GM23338 (cell line): ENCODE measurements at regions not wholly inside any gene's neighbourhood (a gene's known extent, or its start where the extent isn't known, plus 50 kb on each side); places are given as distances from the start of the nearest gene placed in this dataset.

Experiments
- ATAC-seq: fragments of 200-7000 bp; cut with Tn5 transposase; 3 replicates; pipeline ENCODE4 v1.9.1; 2020
- DNase-seq: peaks from one replicate; pipeline ENCODE4 v3.0.0-alpha.2; 2015; ENCODE audit warnings: low spot score
- H2AFZ ChIP-seq: fragments of 200-600 bp; sonication (generic); 2 replicates; pipeline ENCODE4 v1.8.0; 2016; ENCODE audit warnings: antibody characterized with exemption, mild to moderate bottlenecking, moderate library complexity
- H3F3A ChIP-seq: fragments of 200-600 bp; sonication (generic); replicated peaks from 2 replicates; pipeline ENCODE4 v1.8.0; 2017; ENCODE audit warnings: antibody characterized with exemption, mixed run types, low read depth
- H3K27ac ChIP-seq: fragments of 200-600 bp; sonication (generic); 2 replicates; pipeline ENCODE4 v1.6.1; 2016; ENCODE audit warnings: low read depth
- H3K27me3 ChIP-seq: fragments of 200-600 bp; sonication (generic); 2 replicates; pipeline ENCODE4 v1.8.0; 2016; ENCODE audit warnings: mild to moderate bottlenecking, mixed run types, moderate library complexity; ENCODE audit not compliant: insufficient read depth
- H3K36me3 ChIP-seq: fragments of 200-600 bp; sonication (generic); 2 replicates; pipeline ENCODE4 v1.8.0; 2016; ENCODE audit warnings: mild to moderate bottlenecking; ENCODE audit not compliant: insufficient read depth
- H3K4me1 ChIP-seq: fragments of 200-600 bp; sonication (generic); 2 replicates; pipeline ENCODE4 v1.8.0; 2016; ENCODE audit warnings: mild to moderate bottlenecking, moderate library complexity; ENCODE audit not compliant: insufficient read depth
- H3K4me2 ChIP-seq: fragments of 200-600 bp; sonication (generic); 2 replicates; pipeline ENCODE4 v1.7.1; 2017; ENCODE audit warnings: mixed run types
- H3K4me3 ChIP-seq: fragments of 200-600 bp; sonication (generic); 2 replicates; pipeline ENCODE4 v1.6.1; 2016; ENCODE audit warnings: mixed run types
- H3K79me2 ChIP-seq: fragments of 200-600 bp; sonication (generic); replicated peaks from 2 replicates; pipeline ENCODE4 v1.8.0; 2017; ENCODE audit warnings: mild to moderate bottlenecking; ENCODE audit not compliant: insufficient read depth
- H3K9me2 ChIP-seq: fragments of 200-600 bp; sonication (generic); 2 replicates; pipeline ENCODE4 v1.8.0; 2017; ENCODE audit not compliant: insufficient read depth
- H4K20me1 ChIP-seq: fragments of 200-600 bp; sonication (generic); replicated peaks from 2 replicates; pipeline ENCODE4 v1.8.0; 2017; ENCODE audit warnings: mild to moderate bottlenecking; ENCODE audit not compliant: insufficient read depth
- H3K27ac Mint-ChIP-seq: 2 replicates; pipeline ENCODE4 v1.8.0; 2020; ENCODE audit warnings: inconsistent platforms, mild to moderate bottlenecking, moderate library complexity, mixed read lengths
- H3K27me3 Mint-ChIP-seq: 3 replicates; pipeline ENCODE4 v1.8.0; 2022; ENCODE audit warnings: low read depth, mild to moderate bottlenecking, moderate library complexity, mixed read lengths, inconsistent platforms; ENCODE audit not compliant: insufficient read depth, poor library complexity
- H3K36me3 Mint-ChIP-seq: 3 replicates; pipeline ENCODE4 v1.8.0; 2021; ENCODE audit warnings: low read depth, mild to moderate bottlenecking, inconsistent platforms, moderate library complexity, mixed read lengths
- H3K4me1 Mint-ChIP-seq: 3 replicates; pipeline ENCODE4 v1.8.0; 2020; ENCODE audit warnings: mild to moderate bottlenecking, inconsistent platforms, mixed read lengths
- H3K4me3 Mint-ChIP-seq: 3 replicates; pipeline ENCODE4 v1.8.0; 2021; ENCODE audit warnings: moderate library complexity, mild to moderate bottlenecking, inconsistent platforms, mixed read lengths
- H3K9me3 Mint-ChIP-seq: 3 replicates; pipeline ENCODE4 v1.8.0; 2020; ENCODE audit warnings: moderate library complexity, mild to moderate bottlenecking, inconsistent platforms, mixed read lengths
- CREB1 ChIP-seq: fragments of 250-450 bp; sonication (Bioruptor Pico); IDR thresholded peaks from 2 replicates; pipeline ENCODE4 v1.5.0; 2020; ENCODE audit warnings: low read depth, mild to moderate bottlenecking, moderate library complexity
- EZH2 ChIP-seq: fragments of 200-600 bp; sonication (generic); IDR thresholded peaks from one replicate; pipeline ENCODE4 v1.8.0; 2017; ENCODE audit warnings: antibody characterized with exemption, mild to moderate bottlenecking, low read depth; ENCODE audit not compliant: unreplicated experiment
- EZH2phosphoT487 ChIP-seq: fragments of 200-600 bp; sonication (generic); IDR thresholded peaks from one replicate; pipeline ENCODE4 v1.8.1; 2018; ENCODE audit warnings: antibody characterized with exemption; ENCODE audit not compliant: unreplicated experiment
- JUNB ChIP-seq: IDR thresholded peaks from one replicate; pipeline ENCODE4 v1.6.1; 2016; ENCODE audit warnings: antibody characterized with exemption; ENCODE audit not compliant: unreplicated experiment
- NANOG ChIP-seq: IDR thresholded peaks from 2 replicates; pipeline ENCODE4 v1.6.1; 2016; ENCODE audit warnings: antibody characterized with exemption, borderline replicate concordance
- POLR2AphosphoS5 ChIP-seq: IDR thresholded peaks from 2 replicates; pipeline ENCODE4 v1.6.1; 2016; ENCODE audit warnings: antibody characterized with exemption, low read depth
- STAT1 ChIP-seq: IDR thresholded peaks from one replicate; pipeline ENCODE4 v1.6.1; 2016; ENCODE audit warnings: antibody characterized with exemption; ENCODE audit not compliant: unreplicated experiment
- ZNF114 ChIP-seq: fragments of 250-450 bp; sonication (Bioruptor Pico); IDR thresholded peaks from 2 replicates; pipeline ENCODE4 v1.5.0; 2020; ENCODE audit warnings: mild to moderate bottlenecking, moderate library complexity
- ZNF331 ChIP-seq: fragments of 250-450 bp; sonication (Bioruptor Pico); IDR thresholded peaks from 2 replicates; pipeline ENCODE4 v1.5.0; 2020; ENCODE audit warnings: low read depth, mild to moderate bottlenecking, moderate library complexity
- TF ChIP-seq, protein P1 (sequence below): IDR thresholded peaks from 2 replicates; pipeline ENCODE4 v1.6.1; 2016; ENCODE audit warnings: antibody characterized with exemption
- TF ChIP-seq, protein P2 (sequence below): IDR thresholded peaks from one replicate; pipeline ENCODE4 v1.6.1; 2018; ENCODE audit warnings: antibody characterized with exemption; ENCODE audit not compliant: unreplicated experiment
- TF ChIP-seq, protein P3 (sequence below), 2 experiments: fragments of 200-600 bp in 1 of 2; sonication (generic) in 1 of 2; conservative IDR thresholded peaks; 2 replicates each; pipeline versions ENCODE4 v1.5.1 to v1.6.1; 2016 to 2017; ENCODE audit warnings: antibody characterized with exemption in 2 of 2, low read depth in 2 of 2, mild to moderate bottlenecking in 2 of 2, moderate library complexity in 1 of 2
- TF ChIP-seq, protein P4 (sequence below): fragments of 250-450 bp; sonication (Bioruptor Pico); IDR thresholded peaks from 2 replicates; pipeline ENCODE4 v1.5.0; 2020; ENCODE audit warnings: mild to moderate bottlenecking, moderate library complexity

GRCh38 chrX:96576368-96576767, 108.3 kb upstream of the DIAPH2 start:
- Histone ChIP-seq H3K79me2 (no peaks in the 10 kb centered on the region), H3K9me2 (no peaks in the 10 kb centered on the region; the same call in 1 of the 2 replicates), H3K4me2 (no peak overlapping the region), H3K27me3 (no peaks in the 10 kb centered on the region), H3K27ac (no peak overlapping the region), H3F3A (no peaks in the 10 kb centered on the region), H4K20me1 (no peaks in the 10 kb centered on the region), H3K4me3 (no peak overlapping the region), H3K4me1 (no peaks in the 10 kb centered on the region), H3K36me3 (no peaks in the 10 kb centered on the region), H2AFZ (no peak overlapping the region)
- Mint-ChIP-seq H3K9me3 (no peaks in the 10 kb centered on the region), H3K27me3 (no peaks in the 10 kb centered on the region), H3K27ac (no peak overlapping the region), H3K36me3 (no peaks in the 10 kb centered on the region), H3K4me3 (no peak overlapping the region), H3K4me1 (no peaks in the 10 kb centered on the region)
- TF ChIP-seq EZH2phosphoT487 (no peak), STAT1 (no peak), POLR2AphosphoS5 (no peak), ZNF331 (no peak), CREB1 (no peak), NANOG (no peak), EZH2 (no peak), ZNF114 (CRISPR knock-in tag) (no peak), JUNB (no peak)
- TF ChIP-seq, protein P1, sequence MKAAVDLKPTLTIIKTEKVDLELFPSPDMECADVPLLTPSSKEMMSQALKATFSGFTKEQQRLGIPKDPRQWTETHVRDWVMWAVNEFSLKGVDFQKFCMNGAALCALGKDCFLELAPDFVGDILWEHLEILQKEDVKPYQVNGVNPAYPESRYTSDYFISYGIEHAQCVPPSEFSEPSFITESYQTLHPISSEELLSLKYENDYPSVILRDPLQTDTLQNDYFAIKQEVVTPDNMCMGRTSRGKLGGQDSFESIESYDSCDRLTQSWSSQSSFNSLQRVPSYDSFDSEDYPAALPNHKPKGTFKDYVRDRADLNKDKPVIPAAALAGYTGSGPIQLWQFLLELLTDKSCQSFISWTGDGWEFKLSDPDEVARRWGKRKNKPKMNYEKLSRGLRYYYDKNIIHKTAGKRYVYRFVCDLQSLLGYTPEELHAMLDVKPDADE: no peak
- TF ChIP-seq, protein P2, sequence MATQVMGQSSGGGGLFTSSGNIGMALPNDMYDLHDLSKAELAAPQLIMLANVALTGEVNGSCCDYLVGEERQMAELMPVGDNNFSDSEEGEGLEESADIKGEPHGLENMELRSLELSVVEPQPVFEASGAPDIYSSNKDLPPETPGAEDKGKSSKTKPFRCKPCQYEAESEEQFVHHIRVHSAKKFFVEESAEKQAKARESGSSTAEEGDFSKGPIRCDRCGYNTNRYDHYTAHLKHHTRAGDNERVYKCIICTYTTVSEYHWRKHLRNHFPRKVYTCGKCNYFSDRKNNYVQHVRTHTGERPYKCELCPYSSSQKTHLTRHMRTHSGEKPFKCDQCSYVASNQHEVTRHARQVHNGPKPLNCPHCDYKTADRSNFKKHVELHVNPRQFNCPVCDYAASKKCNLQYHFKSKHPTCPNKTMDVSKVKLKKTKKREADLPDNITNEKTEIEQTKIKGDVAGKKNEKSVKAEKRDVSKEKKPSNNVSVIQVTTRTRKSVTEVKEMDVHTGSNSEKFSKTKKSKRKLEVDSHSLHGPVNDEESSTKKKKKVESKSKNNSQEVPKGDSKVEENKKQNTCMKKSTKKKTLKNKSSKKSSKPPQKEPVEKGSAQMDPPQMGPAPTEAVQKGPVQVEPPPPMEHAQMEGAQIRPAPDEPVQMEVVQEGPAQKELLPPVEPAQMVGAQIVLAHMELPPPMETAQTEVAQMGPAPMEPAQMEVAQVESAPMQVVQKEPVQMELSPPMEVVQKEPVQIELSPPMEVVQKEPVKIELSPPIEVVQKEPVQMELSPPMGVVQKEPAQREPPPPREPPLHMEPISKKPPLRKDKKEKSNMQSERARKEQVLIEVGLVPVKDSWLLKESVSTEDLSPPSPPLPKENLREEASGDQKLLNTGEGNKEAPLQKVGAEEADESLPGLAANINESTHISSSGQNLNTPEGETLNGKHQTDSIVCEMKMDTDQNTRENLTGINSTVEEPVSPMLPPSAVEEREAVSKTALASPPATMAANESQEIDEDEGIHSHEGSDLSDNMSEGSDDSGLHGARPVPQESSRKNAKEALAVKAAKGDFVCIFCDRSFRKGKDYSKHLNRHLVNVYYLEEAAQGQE: no peak
- TF ChIP-seq, protein P3, sequence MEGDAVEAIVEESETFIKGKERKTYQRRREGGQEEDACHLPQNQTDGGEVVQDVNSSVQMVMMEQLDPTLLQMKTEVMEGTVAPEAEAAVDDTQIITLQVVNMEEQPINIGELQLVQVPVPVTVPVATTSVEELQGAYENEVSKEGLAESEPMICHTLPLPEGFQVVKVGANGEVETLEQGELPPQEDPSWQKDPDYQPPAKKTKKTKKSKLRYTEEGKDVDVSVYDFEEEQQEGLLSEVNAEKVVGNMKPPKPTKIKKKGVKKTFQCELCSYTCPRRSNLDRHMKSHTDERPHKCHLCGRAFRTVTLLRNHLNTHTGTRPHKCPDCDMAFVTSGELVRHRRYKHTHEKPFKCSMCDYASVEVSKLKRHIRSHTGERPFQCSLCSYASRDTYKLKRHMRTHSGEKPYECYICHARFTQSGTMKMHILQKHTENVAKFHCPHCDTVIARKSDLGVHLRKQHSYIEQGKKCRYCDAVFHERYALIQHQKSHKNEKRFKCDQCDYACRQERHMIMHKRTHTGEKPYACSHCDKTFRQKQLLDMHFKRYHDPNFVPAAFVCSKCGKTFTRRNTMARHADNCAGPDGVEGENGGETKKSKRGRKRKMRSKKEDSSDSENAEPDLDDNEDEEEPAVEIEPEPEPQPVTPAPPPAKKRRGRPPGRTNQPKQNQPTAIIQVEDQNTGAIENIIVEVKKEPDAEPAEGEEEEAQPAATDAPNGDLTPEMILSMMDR (conservative IDR thresholded peaks at IDR 0.05; ENCODE audit: low read depth in 2 of 2): no peak
- TF ChIP-seq, protein P4, sequence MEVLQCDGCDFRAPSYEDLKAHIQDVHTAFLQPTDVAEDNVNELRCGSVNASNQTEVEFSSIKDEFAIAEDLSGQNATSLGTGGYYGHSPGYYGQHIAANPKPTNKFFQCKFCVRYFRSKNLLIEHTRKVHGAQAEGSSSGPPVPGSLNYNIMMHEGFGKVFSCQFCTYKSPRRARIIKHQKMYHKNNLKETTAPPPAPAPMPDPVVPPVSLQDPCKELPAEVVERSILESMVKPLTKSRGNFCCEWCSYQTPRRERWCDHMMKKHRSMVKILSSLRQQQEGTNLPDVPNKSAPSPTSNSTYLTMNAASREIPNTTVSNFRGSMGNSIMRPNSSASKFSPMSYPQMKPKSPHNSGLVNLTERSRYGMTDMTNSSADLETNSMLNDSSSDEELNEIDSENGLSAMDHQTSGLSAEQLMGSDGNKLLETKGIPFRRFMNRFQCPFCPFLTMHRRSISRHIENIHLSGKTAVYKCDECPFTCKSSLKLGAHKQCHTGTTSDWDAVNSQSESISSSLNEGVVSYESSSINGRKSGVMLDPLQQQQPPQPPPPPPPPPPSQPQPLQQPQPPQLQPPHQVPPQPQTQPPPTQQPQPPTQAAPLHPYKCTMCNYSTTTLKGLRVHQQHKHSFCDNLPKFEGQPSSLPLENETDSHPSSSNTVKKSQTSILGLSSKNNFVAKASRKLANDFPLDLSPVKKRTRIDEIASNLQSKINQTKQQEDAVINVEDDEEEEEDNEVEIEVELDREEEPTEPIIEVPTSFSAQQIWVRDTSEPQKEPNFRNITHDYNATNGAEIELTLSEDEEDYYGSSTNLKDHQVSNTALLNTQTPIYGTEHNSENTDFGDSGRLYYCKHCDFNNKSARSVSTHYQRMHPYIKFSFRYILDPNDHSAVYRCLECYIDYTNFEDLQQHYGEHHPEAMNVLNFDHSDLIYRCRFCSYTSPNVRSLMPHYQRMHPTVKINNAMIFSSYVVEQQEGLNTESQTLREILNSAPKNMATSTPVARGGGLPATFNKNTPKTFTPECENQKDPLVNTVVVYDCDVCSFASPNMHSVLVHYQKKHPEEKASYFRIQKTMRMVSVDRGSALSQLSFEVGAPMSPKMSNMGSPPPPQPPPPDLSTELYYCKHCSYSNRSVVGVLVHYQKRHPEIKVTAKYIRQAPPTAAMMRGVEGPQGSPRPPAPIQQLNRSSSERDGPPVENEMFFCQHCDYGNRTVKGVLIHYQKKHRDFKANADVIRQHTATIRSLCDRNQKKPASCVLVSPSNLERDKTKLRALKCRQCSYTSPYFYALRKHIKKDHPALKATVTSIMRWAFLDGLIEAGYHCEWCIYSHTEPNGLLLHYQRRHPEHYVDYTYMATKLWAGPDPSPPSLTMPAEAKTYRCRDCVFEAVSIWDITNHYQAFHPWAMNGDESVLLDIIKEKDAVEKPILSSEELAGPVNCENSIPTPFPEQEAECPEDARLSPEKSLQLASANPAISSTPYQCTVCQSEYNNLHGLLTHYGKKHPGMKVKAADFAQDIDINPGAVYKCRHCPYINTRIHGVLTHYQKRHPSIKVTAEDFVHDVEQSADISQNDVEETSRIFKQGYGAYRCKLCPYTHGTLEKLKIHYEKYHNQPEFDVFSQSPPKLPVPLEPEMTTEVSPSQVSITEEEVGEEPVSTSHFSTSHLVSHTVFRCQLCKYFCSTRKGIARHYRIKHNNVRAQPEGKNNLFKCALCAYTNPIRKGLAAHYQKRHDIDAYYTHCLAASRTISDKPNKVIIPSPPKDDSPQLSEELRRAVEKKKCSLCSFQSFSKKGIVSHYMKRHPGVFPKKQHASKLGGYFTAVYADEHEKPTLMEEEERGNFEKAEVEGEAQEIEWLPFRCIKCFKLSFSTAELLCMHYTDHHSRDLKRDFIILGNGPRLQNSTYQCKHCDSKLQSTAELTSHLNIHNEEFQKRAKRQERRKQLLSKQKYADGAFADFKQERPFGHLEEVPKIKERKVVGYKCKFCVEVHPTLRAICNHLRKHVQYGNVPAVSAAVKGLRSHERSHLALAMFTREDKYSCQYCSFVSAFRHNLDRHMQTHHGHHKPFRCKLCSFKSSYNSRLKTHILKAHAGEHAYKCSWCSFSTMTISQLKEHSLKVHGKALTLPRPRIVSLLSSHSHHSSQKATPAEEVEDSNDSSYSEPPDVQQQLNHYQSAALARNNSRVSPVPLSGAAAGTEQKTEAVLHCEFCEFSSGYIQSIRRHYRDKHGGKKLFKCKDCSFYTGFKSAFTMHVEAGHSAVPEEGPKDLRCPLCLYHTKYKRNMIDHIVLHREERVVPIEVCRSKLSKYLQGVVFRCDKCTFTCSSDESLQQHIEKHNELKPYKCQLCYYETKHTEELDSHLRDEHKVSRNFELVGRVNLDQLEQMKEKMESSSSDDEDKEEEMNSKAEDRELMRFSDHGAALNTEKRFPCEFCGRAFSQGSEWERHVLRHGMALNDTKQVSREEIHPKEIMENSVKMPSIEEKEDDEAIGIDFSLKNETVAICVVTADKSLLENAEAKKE: no peak
- DNase-seq (no peak), ATAC-seq (no peak)
